ENCODE measurements at regions not wholly inside any gene's neighbourhood (a gene's known extent, or its start where the extent isn't known, plus 50 kb on each side); places are given as distances from the start of the nearest gene placed in this dataset.

DNA sequence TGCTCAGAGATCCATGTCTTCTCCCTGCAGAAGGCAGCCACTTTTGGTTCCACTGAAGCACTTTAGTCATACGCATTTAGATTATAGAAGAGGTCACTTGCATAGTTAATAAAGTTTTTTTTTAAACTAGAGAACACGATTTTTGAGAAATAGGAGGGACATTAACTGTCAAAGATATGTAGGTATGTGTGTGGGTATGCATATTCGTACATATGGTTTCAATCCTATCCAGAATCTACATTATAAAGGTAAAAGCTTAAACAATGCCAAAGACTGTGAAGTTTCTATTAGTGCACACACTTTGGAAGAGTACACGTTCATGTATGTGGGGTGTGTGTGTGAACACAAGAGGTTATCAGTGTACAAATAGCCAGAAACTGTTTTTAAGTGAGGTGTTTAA lies 103.2 kb downstream of the BTBD3 start:
- DNase-seq (ENCODE audit: extremely low read depth in 1 of 2, low read depth in 1 of 2), result no peak

DNA sequence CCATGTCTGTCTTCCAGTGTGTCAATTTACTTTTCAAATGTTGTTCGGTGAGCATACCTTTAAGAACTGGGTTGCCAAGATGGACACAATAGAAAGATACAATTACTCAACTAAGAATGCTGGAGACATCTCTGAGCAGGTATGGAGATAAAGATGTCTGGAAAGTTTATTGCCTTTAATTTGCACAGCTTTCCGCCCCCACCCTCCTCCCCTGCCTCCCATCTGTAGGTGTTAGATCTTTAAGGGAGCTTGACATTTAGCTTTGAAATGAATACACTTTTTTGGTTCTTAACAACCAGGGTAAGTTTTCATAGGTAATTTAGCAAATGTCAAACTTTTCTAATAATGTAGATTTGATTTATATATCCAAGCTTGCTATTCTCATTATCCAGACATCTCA lies 104.4 kb downstream of the BTBD3 start:
- no peak for DNase-seq (ENCODE audit: extremely low read depth in 1 of 2, low read depth in 1 of 2)

- no peak for DNase-seq (ENCODE audit: extremely low read depth in 1 of 2, low read depth in 1 of 2)
Observed at GRCh38 chr20:12023194-12023795, 105.6 kb downstream of the BTBD3 start.

- no peak for DNase-seq (ENCODE audit: extremely low read depth in 1 of 2, low read depth in 1 of 2)
Observed at GRCh38 chr20:12028771-12029170, 111.1 kb downstream of the BTBD3 start.

DNA sequence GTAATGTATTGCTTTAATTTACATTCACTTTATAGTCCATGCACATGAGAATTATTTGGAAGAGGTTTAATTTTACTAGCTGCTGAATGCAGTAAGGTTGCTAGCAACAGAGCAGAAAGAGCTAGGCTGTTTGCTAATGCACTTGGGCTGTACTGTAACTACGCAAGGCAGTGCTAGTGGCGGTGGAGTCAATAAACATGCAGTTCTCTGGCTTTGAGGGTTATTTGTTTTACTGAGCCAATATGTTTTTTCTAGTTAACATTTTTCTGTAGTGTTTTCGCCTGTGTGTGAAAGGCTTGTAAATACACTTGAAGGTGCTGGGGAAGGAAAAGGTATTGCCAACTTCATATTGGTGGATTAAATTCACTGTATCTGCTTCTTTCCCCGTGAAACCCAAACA lies 112.8 kb downstream of the BTBD3 start:
- no peak for DNase-seq (ENCODE audit: extremely low read depth in 1 of 2, low read depth in 1 of 2)

- DNase-seq (ENCODE audit: extremely low read depth in 1 of 2, low read depth in 1 of 2), result no peak
Observed at GRCh38 chr20:12036142-12036541, 118.4 kb downstream of the BTBD3 start.

DNA sequence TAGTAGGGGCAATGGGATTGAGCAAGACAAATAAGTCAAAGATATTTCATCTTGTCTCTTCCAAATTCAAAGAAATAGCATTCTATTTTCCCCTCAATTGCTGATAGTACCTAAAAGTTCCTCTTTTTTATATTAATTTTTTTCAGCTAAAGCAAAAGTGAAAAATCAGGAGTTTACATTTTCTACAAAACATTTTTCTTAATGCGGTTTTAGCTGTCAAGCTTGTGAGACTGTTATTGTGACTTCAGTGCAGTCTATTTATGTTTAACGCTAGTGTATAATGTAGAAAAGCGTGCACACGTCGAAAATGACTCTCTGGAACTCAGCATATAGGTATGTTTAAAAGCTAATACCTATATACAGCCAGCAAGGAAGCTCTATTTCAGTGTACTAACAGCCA lies 119.8 kb downstream of the BTBD3 start:
- DNase-seq (ENCODE audit: extremely low read depth in 1 of 2, low read depth in 1 of 2), result no peak

GRCh38 chr20:12040261-12040660 lies 122.6 kb downstream of the BTBD3 start:
- DNase-seq (ENCODE audit: extremely low read depth in 1 of 2, low read depth in 1 of 2), result no peak

- DNase-seq (ENCODE audit: extremely low read depth in 1 of 2, low read depth in 1 of 2), result no peak
Observed at GRCh38 chr20:12044969-12045368, 127.3 kb downstream of the BTBD3 start.

GRCh38 chr20:12047838-12048432 lies 130.2 kb downstream of the BTBD3 start:
- no peak for DNase-seq (ENCODE audit: extremely low read depth in 1 of 2, low read depth in 1 of 2)

- no peak for DNase-seq (ENCODE audit: extremely low read depth in 1 of 2, low read depth in 1 of 2)
Observed at GRCh38 chr20:12049125-12049524, 131.4 kb downstream of the BTBD3 start.

GRCh38 chr20:12051206-12052163 lies 133.8 kb downstream of the BTBD3 start:
- DNase-seq (ENCODE audit: extremely low read depth in 1 of 2, low read depth in 1 of 2), result no peak

GRCh38 chr20:12053353-12053752 lies 135.7 kb downstream of the BTBD3 start:
- no peak for DNase-seq (ENCODE audit: extremely low read depth in 1 of 2, low read depth in 1 of 2)

DNA sequence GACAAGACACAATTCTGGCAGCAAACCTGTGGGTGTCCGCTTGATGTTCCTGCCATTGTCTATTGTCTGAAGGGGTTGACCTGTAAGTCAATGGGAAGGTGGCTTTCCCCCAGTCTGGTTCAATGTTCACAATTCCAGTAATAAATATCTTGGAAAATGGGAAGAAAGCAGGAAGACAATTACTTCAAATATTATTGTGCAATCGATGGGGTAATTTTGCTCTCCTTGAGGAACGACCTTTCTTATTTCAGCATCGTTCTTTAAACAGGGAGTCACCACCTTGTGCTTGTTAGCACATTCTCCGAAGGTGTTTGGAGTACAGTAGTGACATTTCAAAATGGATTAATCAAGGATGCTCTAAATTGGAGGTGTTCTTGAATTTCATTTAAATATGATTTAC lies 136.9 kb downstream of the BTBD3 start:
- DNase-seq (ENCODE audit: extremely low read depth in 1 of 2, low read depth in 1 of 2), result no peak

DNA sequence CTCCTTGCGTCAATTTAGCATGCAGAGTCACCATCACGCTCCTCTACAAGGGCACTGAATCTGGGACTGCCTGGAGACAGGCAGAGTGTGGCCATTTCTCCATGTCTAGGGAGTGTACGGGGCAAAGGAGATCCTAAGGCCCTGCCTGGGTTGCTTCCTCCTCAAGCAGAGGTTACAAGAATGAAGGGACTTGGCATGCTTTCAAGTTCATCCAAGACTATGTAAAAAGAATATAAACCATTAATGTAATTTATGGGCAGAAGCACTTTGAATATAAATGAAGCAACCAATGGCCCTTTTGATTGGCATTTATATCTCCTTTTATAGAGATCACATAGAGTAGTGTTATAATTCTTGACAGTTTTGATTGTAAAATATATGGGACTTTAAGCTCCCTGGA lies 137.5 kb downstream of the BTBD3 start:
- no peak for DNase-seq (ENCODE audit: extremely low read depth in 1 of 2, low read depth in 1 of 2)

- no peak for DNase-seq (ENCODE audit: extremely low read depth in 1 of 2, low read depth in 1 of 2)
Observed at GRCh38 chr20:12056839-12057238, 139.1 kb downstream of the BTBD3 start.

- DNase-seq (ENCODE audit: extremely low read depth in 1 of 2, low read depth in 1 of 2), result no peak
Observed at GRCh38 chr20:12057778-12058177, 140.1 kb downstream of the BTBD3 start.

DNA sequence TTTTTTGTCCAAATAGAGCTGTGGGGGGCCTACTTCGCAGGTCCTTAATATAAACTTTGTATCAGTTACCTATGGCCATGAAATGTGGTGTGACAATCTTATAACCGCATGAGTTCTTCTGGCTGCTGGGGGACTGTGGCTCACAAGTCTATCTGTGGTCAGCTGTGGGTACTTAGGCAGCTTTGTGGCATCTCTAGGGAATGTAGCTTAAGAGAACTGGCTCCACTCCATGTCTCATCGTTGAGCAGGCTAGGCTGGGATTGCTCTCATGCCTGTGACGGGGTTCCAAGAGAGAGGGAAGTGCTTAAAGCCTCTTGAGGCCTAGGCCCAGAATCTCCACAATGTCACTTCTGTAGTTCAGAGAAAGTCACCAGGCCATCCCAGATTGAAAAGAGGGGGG lies 140.5 kb downstream of the BTBD3 start:
- DNase-seq (ENCODE audit: extremely low read depth in 1 of 2, low read depth in 1 of 2), result no peak

DNA sequence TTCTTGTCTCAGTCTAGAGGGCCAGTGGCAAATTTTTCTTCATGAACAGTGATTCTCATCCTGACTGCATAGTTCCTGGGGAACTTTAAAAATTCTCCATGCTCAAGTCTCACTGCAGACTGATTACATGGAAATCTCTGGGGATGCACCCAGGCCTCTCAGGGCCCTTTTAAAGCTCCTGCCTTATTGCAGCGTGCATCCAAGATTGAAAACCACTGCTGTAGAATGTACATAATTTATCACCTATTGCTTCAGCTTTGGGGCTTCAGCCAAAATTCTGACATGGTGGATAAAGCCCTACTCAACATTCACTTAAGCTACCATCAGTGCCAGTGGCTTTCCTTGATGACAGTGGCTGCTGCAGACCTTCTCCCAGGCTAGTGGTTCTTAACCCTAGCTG lies 143.8 kb downstream of the BTBD3 start:
- DNase-seq (ENCODE audit: extremely low read depth in 1 of 2, low read depth in 1 of 2), result no peak

DNA sequence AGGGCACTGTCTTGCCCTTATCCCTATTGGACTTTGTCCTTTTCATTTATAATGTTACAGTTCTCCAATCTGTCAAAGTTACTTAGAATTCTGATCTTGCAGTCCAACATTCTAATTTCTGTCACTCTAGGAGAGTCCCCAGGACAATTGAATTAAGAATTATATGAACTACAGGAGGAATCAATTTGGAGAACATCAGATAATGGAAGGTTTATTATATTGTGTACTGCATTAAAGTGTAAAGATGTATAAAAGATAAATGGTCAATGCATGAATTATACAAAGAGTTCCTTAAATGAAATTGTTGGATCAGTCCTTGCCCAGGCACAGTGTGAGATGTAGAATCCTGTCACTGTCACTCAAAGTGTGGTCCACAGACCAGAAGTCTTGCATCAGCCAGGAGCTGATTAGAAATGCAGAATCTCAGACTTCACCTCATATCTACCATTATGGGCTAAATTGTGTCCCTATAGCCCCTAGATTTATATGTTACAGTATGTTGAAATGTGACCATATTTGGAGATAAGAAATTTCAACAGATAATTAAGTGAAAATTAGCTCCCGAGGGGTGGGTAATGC lies 145.5 kb downstream of the BTBD3 start:
- DNase-seq (ENCODE audit: extremely low read depth in 1 of 2, low read depth in 1 of 2), result no peak

GRCh38 chr20:12064540-12064939 lies 146.8 kb downstream of the BTBD3 start:
- no peak for DNase-seq (ENCODE audit: extremely low read depth in 1 of 2, low read depth in 1 of 2)

DNA sequence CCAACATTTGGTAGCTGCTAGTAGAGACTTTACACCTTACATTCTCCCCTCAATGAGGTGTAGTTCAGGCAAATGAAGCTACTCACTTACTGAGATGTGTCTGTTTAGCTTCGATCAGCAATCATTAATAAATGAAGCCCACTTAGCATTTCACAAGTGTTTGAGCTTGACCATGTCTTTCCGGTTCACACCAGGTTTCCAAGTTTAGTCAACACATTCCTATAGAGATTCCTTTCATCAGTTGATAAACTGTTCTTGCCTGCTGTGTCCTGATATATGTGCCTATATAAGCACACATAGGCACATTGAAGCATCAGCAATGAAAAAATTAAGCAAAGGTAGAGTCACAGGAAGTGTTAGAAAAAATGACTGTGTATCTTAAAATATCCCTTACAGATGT lies 150.0 kb downstream of the BTBD3 start:
- no peak for DNase-seq (ENCODE audit: extremely low read depth in 1 of 2, low read depth in 1 of 2)
